ENCODE measurements at regions not wholly inside any gene's neighbourhood (a gene's known extent, or its start where the extent isn't known, plus 50 kb on each side); places are given as distances from the start of the nearest gene placed in this dataset.

GRCh38 chr7:45268013-45268412 is 110.4 kb downstream of the RAMP3 start:
- no peak for TF ChIP-seq POLR2A (IDR thresholded peaks at IDR 0.05; ENCODE audit: low read length)
- no peak for TF ChIP-seq GATA1 (IDR thresholded peaks at IDR 0.05; ENCODE audit: low read depth, low read length)
